B cell (primary cell): ENCODE measurements at regions not wholly inside any gene's neighbourhood (a gene's known extent, or its start where the extent isn't known, plus 50 kb on each side); places are given as distances from the start of the nearest gene placed in this dataset.
"Not testable (repeated sequence)": the region's sequence is repeated elsewhere in the genome, so short reads cannot be mapped to it uniquely, and the experiment has no call there.

Source experiments
- CTCF ChIP-seq: fragments of 200-600 bp; IDR thresholded peaks from one replicate; pipeline ENCODE4 v1.8.0; 2022; ENCODE audit warnings: antibody characterized with exemption, mild to moderate bottlenecking
- EZH2 ChIP-seq: IDR thresholded peaks from 2 replicates; pipeline ENCODE4 v1.6.1; 2012; ENCODE audit warnings: borderline replicate concordance, low read depth, mild to moderate bottlenecking, moderate library complexity, low read length; ENCODE audit not compliant: insufficient read depth, poor library complexity, severe bottlenecking

GRCh38 chr1:194617272-194617671 is 1430.9 kb upstream of the B3GALT2 start:
- not testable (repeated sequence) for TF ChIP-seq CTCF, EZH2
